ENCODE measurements at regions not wholly inside any gene's neighbourhood (a gene's known extent, or its start where the extent isn't known, plus 50 kb on each side); places are given as distances from the start of the nearest gene placed in this dataset.

DNA sequence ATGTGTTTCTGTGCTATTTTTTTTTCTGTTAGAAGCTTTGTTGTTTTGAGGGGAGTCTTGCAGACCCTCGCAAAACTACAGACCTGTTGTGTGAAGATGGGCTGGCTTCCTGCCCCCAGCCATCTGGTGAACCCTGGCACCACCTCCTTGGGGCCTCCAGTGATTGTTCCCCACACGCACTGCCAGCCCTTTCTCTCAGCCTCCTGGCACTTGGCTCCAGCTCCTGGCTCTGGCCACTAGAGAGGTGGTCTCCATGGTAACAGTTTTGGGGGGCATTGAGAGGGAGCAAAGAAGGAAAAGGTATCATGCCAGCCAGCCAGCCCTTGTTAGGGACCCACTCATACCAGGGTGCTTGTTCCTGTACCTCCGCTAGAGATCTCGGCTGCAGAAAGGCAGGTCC lies 176.4 kb upstream of the RPH3A start:
- TF ChIP-seq, protein P1, sequence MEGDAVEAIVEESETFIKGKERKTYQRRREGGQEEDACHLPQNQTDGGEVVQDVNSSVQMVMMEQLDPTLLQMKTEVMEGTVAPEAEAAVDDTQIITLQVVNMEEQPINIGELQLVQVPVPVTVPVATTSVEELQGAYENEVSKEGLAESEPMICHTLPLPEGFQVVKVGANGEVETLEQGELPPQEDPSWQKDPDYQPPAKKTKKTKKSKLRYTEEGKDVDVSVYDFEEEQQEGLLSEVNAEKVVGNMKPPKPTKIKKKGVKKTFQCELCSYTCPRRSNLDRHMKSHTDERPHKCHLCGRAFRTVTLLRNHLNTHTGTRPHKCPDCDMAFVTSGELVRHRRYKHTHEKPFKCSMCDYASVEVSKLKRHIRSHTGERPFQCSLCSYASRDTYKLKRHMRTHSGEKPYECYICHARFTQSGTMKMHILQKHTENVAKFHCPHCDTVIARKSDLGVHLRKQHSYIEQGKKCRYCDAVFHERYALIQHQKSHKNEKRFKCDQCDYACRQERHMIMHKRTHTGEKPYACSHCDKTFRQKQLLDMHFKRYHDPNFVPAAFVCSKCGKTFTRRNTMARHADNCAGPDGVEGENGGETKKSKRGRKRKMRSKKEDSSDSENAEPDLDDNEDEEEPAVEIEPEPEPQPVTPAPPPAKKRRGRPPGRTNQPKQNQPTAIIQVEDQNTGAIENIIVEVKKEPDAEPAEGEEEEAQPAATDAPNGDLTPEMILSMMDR (IDR thresholded peaks at IDR 0.05) = no peak
- TF ChIP-seq POLR2A (IDR thresholded peaks at IDR 0.05) = no peak
